PC-9 (cell line): ENCODE measurements at regions not wholly inside any gene's neighbourhood (a gene's known extent, or its start where the extent isn't known, plus 50 kb on each side); places are given as distances from the start of the nearest gene placed in this dataset.
"Not testable (repeated sequence)": the region's sequence is repeated elsewhere in the genome, so short reads cannot be mapped to it uniquely, and the experiment has no call there.

Experiments
- BruUV-seq: library from RNA; stranded (reverse); fragments of 400-500 nt; replicated peaks from 2 replicates; lab custom pipeline; 2021; lab: Mats Ljungman, UMichigan
- CTCF ChIA-PET: fragments of 300-600 bp; sonication (Branson Sonifier 250); formaldehyde crosslinking; loops from one replicate; lab custom pipeline; 2022; ENCODE audit warnings: antibody characterized with exemption; lab: Charles Lee
- POLR2A ChIA-PET: fragments of 300-600 bp; sonication (Branson Sonifier 250); formaldehyde crosslinking; loops from one replicate; lab custom pipeline; 2022; ENCODE audit warnings: antibody characterized with exemption; ENCODE audit not compliant: unreplicated experiment; lab: Charles Lee
- DNase-seq, 2 experiments: peaks; one replicate each; pipeline versions ENCODE4 v3.0.0 to v3.0.0-alpha.2; 2015 to 2022; ENCODE audit warnings: mixed read lengths in 1 of 2
- H2AFZ ChIP-seq: fragments of 200-600 bp; sonication (generic); 2 replicates; pipeline ENCODE4 v1.8.1; 2017; ENCODE audit warnings: antibody characterized with exemption
- H3F3A ChIP-seq: fragments of 200-600 bp; sonication (generic); 2 replicates; pipeline ENCODE4 v1.8.1; 2017; ENCODE audit warnings: antibody characterized with exemption, mild to moderate bottlenecking, low read depth; ENCODE audit not compliant: insufficient read depth
- H3K27ac ChIP-seq: fragments of 200-600 bp; sonication (generic); 2 replicates; pipeline ENCODE4 v1.6.1; 2016; ENCODE audit warnings: mixed run types
- H3K27me3 ChIP-seq: fragments of 200-600 bp; sonication (generic); 2 replicates; pipeline ENCODE4 v1.6.1; 2016; ENCODE audit warnings: low read depth, mixed run types; ENCODE audit not compliant: insufficient read depth
- H3K36me3 ChIP-seq: fragments of 200-600 bp; sonication (generic); 2 replicates; pipeline ENCODE4 v1.6.1; 2016; ENCODE audit warnings: low read depth, mixed run types
- H3K4me1 ChIP-seq: fragments of 200-600 bp; sonication (generic); replicated peaks from 2 replicates; pipeline ENCODE4 v1.6.1; 2016; ENCODE audit warnings: mixed run types; ENCODE audit not compliant: insufficient read depth
- H3K4me2 ChIP-seq: fragments of 200-600 bp; sonication (generic); 2 replicates; pipeline ENCODE4 v1.6.1; 2017; ENCODE audit warnings: mixed run types
- H3K4me3 ChIP-seq: fragments of 200-600 bp; sonication (generic); 2 replicates; pipeline ENCODE4 v1.6.1; 2016; ENCODE audit warnings: mixed run types
- H3K79me2 ChIP-seq: fragments of 200-600 bp; sonication (generic); 2 replicates; pipeline ENCODE4 v1.6.1; 2017; ENCODE audit warnings: low read depth, mixed run types
- H3K9me2 ChIP-seq: fragments of 200-600 bp; sonication (generic); 2 replicates; pipeline ENCODE4 v1.8.1; 2017; ENCODE audit warnings: mild to moderate bottlenecking; ENCODE audit not compliant: insufficient read depth
- H3K9me3 ChIP-seq: fragments of 200-600 bp; sonication (generic); 2 replicates; pipeline ENCODE4 v1.8.1; 2016; ENCODE audit warnings: low read depth; ENCODE audit not compliant: insufficient read depth
- H4K20me1 ChIP-seq: fragments of 200-600 bp; sonication (generic); 2 replicates; pipeline ENCODE4 v1.8.1; 2017; ENCODE audit not compliant: insufficient read depth
- CTCF ChIP-seq: fragments of 200-600 bp; sonication (generic); conservative IDR thresholded peaks from 2 replicates; pipeline ENCODE4 v1.6.1; 2017; ENCODE audit warnings: mixed run types, antibody characterized with exemption, mild to moderate bottlenecking, moderate library complexity
- EZH2 ChIP-seq: fragments of 200-600 bp; sonication (generic); IDR thresholded peaks from 2 replicates; pipeline ENCODE4 v1.8.0; 2017; ENCODE audit warnings: antibody characterized with exemption, low read depth
- intact Hi-C: fragments of 100-400 bp; cut with micrococcal nuclease; formaldehyde crosslinking; loops from one replicate; pipeline ENCODE4 v1.10.0; 2022; ENCODE audit not compliant: unreplicated experiment

- H4K20me1 ChIP-seq, result no peaks in the 10 kb centered on the region
- no peak overlapping the region for H3K4me3 ChIP-seq
- no peaks in the 10 kb centered on the region for H3F3A ChIP-seq
- no peaks in the 10 kb centered on the region for H3K27me3 ChIP-seq
- H3K27ac ChIP-seq, result no peak overlapping the region
- BruUV-seq, result no TSS peak
- no peaks in the 10 kb centered on the region for H3K9me3 ChIP-seq
- intact Hi-C loops, result loop anchor here (10.0 kb wide), 1 partner anchor 170 kb away; the partner anchor contains the start of gene TPBG
- POLR2A ChIA-PET, result interaction anchor here (0.5 kb wide), 1 partner anchor 501 kb away, joined by 3 read pairs; no protein-coding TSS in a partner anchor
- no peak overlapping the region for H3K4me2 ChIP-seq
- no peaks in the 10 kb centered on the region for H3K4me1 ChIP-seq
- H2AFZ ChIP-seq, result no peak overlapping the region
- TF ChIP-seq EZH2, result no peak
- TF ChIP-seq CTCF, result no peak
- H3K79me2 ChIP-seq, result no peaks in the 10 kb centered on the region
- no peaks in the 10 kb centered on the region for H3K9me2 ChIP-seq
- CTCF ChIA-PET, result no interaction called here
- H3K36me3 ChIP-seq, result no peaks in the 10 kb centered on the region
- no peak for DNase-seq
Measured at GRCh38 chr6:82534876-82535275, 171.3 kb downstream of the TPBG start.

GRCh38 chr6:82549480-82549879 lies 185.9 kb downstream of the TPBG start:
- H4K20me1 ChIP-seq, intact Hi-C loops, POLR2A ChIA-PET, H3K4me1 ChIP-seq, BruUV-seq, H3K27ac ChIP-seq, CTCF ChIA-PET, H3K4me3 ChIP-seq, H3K36me3 ChIP-seq, H2AFZ ChIP-seq, H3F3A ChIP-seq, H3K27me3 ChIP-seq, H3K9me2 ChIP-seq, H3K4me2 ChIP-seq, H3K9me3 ChIP-seq, DNase-seq, H3K79me2 ChIP-seq: not testable (repeated sequence)

GRCh38 chr6:82551311-82551710 lies 187.7 kb downstream of the TPBG start:
- H3K4me3 ChIP-seq, H3K4me1 ChIP-seq, H3K27ac ChIP-seq, H2AFZ ChIP-seq, POLR2A ChIA-PET, H3K79me2 ChIP-seq, H4K20me1 ChIP-seq, H3K9me3 ChIP-seq, H3K4me2 ChIP-seq, H3K36me3 ChIP-seq, H3F3A ChIP-seq, BruUV-seq, intact Hi-C loops, DNase-seq, H3K27me3 ChIP-seq, H3K9me2 ChIP-seq, CTCF ChIA-PET: not testable (repeated sequence)

- H3K79me2 ChIP-seq, result no peaks in the 10 kb centered on the region
- TF ChIP-seq CTCF (no peak), EZH2 (no peak)
- no peaks in the 10 kb centered on the region for H3K4me1 ChIP-seq
- POLR2A ChIA-PET, result no interaction called here
- no peaks in the 10 kb centered on the region for H3K36me3 ChIP-seq
- no peak for DNase-seq
- H3K4me3 ChIP-seq, result no peak overlapping the region
- no peaks in the 10 kb centered on the region for H3F3A ChIP-seq
- no peaks in the 10 kb centered on the region for H3K9me2 ChIP-seq
- no TSS peak for BruUV-seq
- no peak overlapping the region for H2AFZ ChIP-seq
- no peaks in the 10 kb centered on the region for H4K20me1 ChIP-seq
- H3K27me3 ChIP-seq, result no peaks in the 10 kb centered on the region
- no peak overlapping the region for H3K27ac ChIP-seq
- intact Hi-C loops, result no loop called here
- CTCF ChIA-PET, result no interaction called here
- no peaks in the 10 kb centered on the region for H3K9me3 ChIP-seq
- no peak overlapping the region for H3K4me2 ChIP-seq
Measured at GRCh38 chr6:82551831-82552230, 188.2 kb downstream of the TPBG start.
